ENCODE measurements at regions not wholly inside any gene's neighbourhood (a gene's known extent, or its start where the extent isn't known, plus 50 kb on each side); places are given as distances from the start of the nearest gene placed in this dataset.
A peak's percentile ranks its signal among the peaks of the same experiment; 100 is the strongest.

DNA sequence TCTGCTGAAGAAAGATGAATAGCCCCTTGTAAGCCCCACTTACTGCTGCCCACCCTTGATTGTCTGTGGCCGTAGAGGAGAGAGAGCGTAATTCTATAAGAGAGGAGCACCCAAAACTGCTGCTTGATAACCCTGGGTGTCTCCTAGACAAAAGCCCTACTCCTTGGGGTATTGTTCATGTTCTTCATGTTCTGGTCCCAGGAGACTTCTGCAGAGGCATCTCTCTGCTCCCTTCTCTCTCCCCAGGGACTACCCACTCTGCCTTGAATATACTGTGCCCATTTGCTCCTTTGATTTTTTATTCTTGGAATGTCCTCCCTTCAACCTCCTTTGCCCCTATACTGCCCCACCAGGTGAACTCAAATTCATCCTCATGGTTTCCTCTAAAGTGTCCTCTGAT lies 417.8 kb upstream of the CADM1 start:
- DNase-seq (ENCODE audit: low read depth in 1 of 2, low spot score in 2 of 2): no peak
- H3K4me1 ChIP-seq (replicated peaks): peaks cover 16% of the 10 kb centered on the region
- no peaks in the 10 kb centered on the region for H3K9me3 ChIP-seq (replicated peaks)
- H3K27me3 ChIP-seq (replicated peaks): no peaks in the 10 kb centered on the region
- no peak overlapping the region for H3K4me3 ChIP-seq
- H3K27ac ChIP-seq: no peak overlapping the region
- H3K36me3 ChIP-seq: no peaks in the 10 kb centered on the region

DNA sequence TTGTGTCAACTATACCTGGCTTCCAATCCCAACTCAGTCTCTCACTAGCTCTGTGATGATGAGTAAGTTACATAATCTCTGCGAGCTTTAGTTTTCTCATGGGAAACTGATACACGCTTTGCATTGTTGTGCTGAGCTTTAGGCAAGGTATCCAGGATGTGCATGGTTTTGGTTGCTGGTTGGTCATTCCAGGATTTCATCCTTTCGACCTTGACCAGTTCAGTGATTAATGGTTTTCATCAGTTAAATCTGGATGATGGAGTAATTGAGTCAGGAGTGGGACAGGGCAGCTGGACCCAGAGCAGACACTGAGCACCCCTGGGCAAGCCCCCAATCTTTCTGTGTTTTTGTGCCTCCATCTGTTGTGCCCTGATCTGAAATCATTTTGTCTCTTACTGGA lies 417.3 kb upstream of the CADM1 start:
- H3K27me3 ChIP-seq (replicated peaks): no peaks in the 10 kb centered on the region
- DNase-seq (ENCODE audit: low read depth in 1 of 2, low spot score in 2 of 2): no peak
- no peaks in the 10 kb centered on the region for H3K36me3 ChIP-seq
- no peaks in the 10 kb centered on the region for H3K9me3 ChIP-seq (replicated peaks)
- no peak overlapping the region for H3K4me3 ChIP-seq
- peaks cover 16% of the 10 kb centered on the region for H3K4me1 ChIP-seq (replicated peaks)
- no peak overlapping the region for H3K27ac ChIP-seq

DNA sequence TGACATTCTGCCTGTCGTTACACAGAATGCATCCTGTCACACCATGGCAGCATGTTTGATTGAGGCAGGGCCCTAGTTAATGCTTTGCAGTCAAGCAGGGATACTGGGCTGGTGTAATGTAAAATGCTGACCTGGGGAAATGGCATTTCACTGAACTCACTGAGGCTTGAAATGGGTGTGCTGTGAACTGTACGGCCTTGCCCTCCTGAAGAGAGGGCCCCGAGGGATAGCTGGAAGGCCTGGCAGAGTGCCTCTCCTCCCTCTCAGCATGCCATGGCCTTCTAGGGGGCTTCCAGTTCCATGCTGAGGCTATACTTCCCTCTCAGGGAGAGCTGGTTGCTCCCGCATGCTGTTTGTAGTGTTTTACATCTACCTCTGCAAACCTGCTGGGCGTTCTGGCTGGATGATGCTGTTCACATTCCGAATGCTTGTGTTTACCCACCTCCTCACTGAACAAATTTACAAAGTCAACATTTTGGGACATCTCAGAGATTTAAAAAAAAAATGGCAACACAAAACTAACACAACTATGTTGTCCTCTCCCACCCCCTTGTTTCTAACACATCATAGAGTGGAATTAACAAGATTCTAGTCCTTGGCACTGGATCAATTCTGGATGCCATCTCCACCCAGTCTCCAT lies 416.7 kb upstream of the CADM1 start:
- peaks cover 16% of the 10 kb centered on the region for H3K4me1 ChIP-seq (replicated peaks)
- no peaks in the 10 kb centered on the region for H3K27me3 ChIP-seq (replicated peaks)
- no peak overlapping the region for H3K27ac ChIP-seq
- H3K4me3 ChIP-seq: no peak overlapping the region
- H3K36me3 ChIP-seq: no peaks in the 10 kb centered on the region
- no peak for DNase-seq (ENCODE audit: low read depth in 1 of 2, low spot score in 2 of 2)
- H3K9me3 ChIP-seq (replicated peaks): no peaks in the 10 kb centered on the region

- Histone ChIP-seq H3K27ac (peak overlapping the region; percentile 53; the same call in 1 of the 2 replicates), H3K9me3 (replicated peaks) (no peaks in the 10 kb centered on the region), H3K4me1 (replicated peaks) (peaks cover 16% of the 10 kb centered on the region), H3K27me3 (replicated peaks) (no peaks in the 10 kb centered on the region), H3K36me3 (no peaks in the 10 kb centered on the region), H3K4me3 (no peak overlapping the region)
- peak in 1 of 2 experiments; percentile 25 for DNase-seq (ENCODE audit: low read depth in 1 of 2, low spot score in 2 of 2)
Measured at GRCh38 chr11:115920092-115920461, 415.9 kb upstream of the CADM1 start.

DNA sequence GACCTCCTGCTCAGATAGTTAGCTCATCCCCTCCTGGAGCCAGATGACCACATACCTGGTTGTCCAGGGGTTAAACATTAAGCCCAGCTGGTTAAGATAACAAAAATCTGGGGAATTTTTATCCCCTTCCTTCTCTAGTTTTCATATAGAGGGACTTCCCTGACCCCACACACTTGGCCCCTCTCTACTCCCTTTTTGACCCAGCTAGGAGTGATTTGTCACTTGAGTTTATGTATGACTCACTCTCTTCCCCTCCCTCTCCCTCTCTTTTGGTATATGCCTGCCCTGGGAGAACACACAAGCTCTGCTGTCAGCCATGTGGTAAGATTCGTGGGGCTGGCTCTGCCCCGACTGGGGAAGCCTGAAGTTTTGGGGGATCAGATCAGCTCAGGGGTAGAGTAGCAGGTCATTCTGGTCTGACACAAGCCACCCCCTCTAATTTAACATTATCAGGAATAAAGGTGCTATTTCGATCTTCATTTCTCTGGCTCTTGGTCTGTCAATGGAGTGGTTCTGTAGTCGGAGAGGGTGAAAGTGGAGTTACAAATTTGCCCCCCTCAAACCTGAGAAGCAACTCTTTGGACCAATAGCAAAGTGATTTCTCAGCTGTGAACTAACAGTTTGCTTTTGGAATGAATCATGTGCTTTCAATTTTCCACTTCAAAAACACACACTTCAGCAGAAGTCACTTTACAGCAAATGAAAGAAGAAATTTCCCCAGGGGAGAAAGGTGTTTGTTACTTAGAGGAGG lies 415.3 kb upstream of the CADM1 start:
- H3K9me3 ChIP-seq (replicated peaks): no peaks in the 10 kb centered on the region

GRCh38 chr11:115918576-115918975 lies 414.4 kb upstream of the CADM1 start:
- no peak for DNase-seq (ENCODE audit: low read depth in 1 of 2, low spot score in 2 of 2)
- no peaks in the 10 kb centered on the region for H3K27me3 ChIP-seq (replicated peaks)
- H3K27ac ChIP-seq: no peak overlapping the region
- H3K9me3 ChIP-seq (replicated peaks): no peaks in the 10 kb centered on the region
- no peak overlapping the region for H3K4me3 ChIP-seq
- peaks cover 16% of the 10 kb centered on the region for H3K4me1 ChIP-seq (replicated peaks)
- H3K36me3 ChIP-seq: no peaks in the 10 kb centered on the region

More for the DNA sequence above, 415.3 kb upstream of the CADM1 start:
- Histone ChIP-seq H3K4me3 (no peak overlapping the region), H3K27me3 (replicated peaks) (no peaks in the 10 kb centered on the region), H3K4me1 (replicated peaks) (peaks cover 16% of the 10 kb centered on the region), H3K36me3 (no peaks in the 10 kb centered on the region), H3K27ac (peak overlapping the region; percentile 53)
- DNase-seq (ENCODE audit: low read depth in 1 of 2, low spot score in 2 of 2): peak; percentile 44 to 64

- peaks cover 16% of the 10 kb centered on the region for H3K4me1 ChIP-seq (replicated peaks)
- no peaks in the 10 kb centered on the region for H3K27me3 ChIP-seq (replicated peaks)
- no peaks in the 10 kb centered on the region for H3K9me3 ChIP-seq (replicated peaks)
- H3K36me3 ChIP-seq: no peaks in the 10 kb centered on the region
- DNase-seq (ENCODE audit: low read depth in 1 of 2, low spot score in 2 of 2): no peak
- H3K4me3 ChIP-seq: no peak overlapping the region
- H3K27ac ChIP-seq: no peak overlapping the region
Measured at GRCh38 chr11:115916608-115917007, 412.4 kb upstream of the CADM1 start.

DNA sequence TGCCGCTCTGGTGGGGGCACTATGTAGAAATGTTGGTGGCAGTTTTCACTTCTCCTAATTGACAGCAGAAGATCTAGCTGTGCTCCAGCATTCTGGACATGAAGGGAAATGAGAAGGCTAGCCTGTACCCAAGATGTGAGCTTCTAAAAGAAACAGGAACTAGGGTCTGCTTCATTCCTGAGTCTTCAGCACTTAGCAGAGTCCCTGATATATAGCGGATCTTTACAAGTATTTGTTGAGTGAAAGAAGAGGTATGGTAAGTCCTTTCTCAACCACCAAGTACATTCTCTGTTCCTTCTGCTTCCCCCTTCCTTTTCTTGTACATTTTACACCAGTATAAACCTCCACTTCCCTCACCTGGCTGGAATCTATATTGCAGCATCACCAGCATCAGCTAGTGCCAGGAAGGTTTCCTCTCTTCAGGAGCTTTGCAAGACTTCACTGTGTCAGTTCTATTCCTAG lies 408.3 kb upstream of the CADM1 start:
- Histone ChIP-seq H3K4me3 (no peak overlapping the region), H3K9me3 (replicated peaks) (no peaks in the 10 kb centered on the region), H3K27me3 (replicated peaks) (no peaks in the 10 kb centered on the region), H3K36me3 (no peaks in the 10 kb centered on the region), H3K4me1 (replicated peaks) (no peaks in the 10 kb centered on the region; the same call in 1 of the 2 replicates), H3K27ac (no peak overlapping the region)
- no peak for DNase-seq (ENCODE audit: low read depth in 1 of 2, low spot score in 2 of 2)

GRCh38 chr11:115911613-115912346 lies 407.6 kb upstream of the CADM1 start:
- Histone ChIP-seq H3K9me3 (replicated peaks) (no peaks in the 10 kb centered on the region), H3K27ac (no peak overlapping the region), H3K36me3 (no peaks in the 10 kb centered on the region), H3K4me3 (no peak overlapping the region), H3K4me1 (replicated peaks) (no peaks in the 10 kb centered on the region; the same call in 1 of the 2 replicates), H3K27me3 (replicated peaks) (no peaks in the 10 kb centered on the region)
- no peak for DNase-seq (ENCODE audit: low read depth in 1 of 2, low spot score in 2 of 2)

DNA sequence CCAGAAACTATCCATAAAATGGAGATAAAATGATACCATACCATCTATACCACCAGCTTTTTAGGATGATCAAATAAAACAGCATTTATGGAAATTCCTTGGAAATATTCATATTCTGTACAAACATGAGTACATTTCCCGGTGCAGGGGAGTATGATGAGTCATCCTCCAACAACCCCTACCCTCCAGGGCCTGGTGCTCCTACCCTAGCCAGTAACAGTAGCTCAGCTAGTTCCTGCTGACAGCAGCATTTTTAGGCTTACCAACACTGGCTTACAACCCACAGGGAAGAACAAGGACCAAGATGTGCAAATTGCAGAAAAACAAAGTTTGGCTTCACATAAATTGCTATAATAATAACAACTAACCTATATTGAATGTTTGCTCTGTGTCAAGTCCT lies 406.2 kb upstream of the CADM1 start:
- DNase-seq (ENCODE audit: low read depth in 1 of 2, low spot score in 2 of 2): no peak
- no peaks in the 10 kb centered on the region for H3K27me3 ChIP-seq (replicated peaks)
- no peaks in the 10 kb centered on the region; the same call in 1 of the 2 replicates for H3K4me1 ChIP-seq (replicated peaks)
- no peaks in the 10 kb centered on the region for H3K36me3 ChIP-seq
- no peaks in the 10 kb centered on the region for H3K9me3 ChIP-seq (replicated peaks)
- no peak overlapping the region for H3K4me3 ChIP-seq
- no peak overlapping the region for H3K27ac ChIP-seq

DNA sequence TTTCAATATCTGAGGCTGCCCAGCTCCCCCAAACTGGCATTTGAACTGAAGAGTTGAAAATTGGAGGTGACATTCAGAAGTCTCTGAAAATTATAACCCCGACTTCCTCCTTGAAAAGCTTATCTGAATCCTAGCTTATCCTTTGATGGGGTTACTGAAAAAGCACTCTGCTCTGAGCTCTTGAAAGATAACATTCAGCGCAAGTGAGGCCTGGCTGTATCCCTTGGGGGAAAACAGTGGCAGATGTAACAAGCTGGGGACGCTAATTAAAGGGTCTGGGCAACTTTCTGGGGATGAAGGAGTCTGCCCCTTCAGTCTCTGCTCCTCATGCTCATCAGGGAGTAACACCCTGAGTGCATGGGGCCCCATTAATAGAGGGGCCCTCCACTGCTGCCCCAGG lies 402.0 kb upstream of the CADM1 start:
- H3K9me3 ChIP-seq (replicated peaks): no peaks in the 10 kb centered on the region
- DNase-seq (ENCODE audit: low read depth in 1 of 2, low spot score in 2 of 2): no peak
- no peaks in the 10 kb centered on the region; the same call in 1 of the 2 replicates for H3K4me1 ChIP-seq (replicated peaks)
- no peak overlapping the region for H3K4me3 ChIP-seq
- H3K27me3 ChIP-seq (replicated peaks): no peaks in the 10 kb centered on the region
- H3K36me3 ChIP-seq: no peaks in the 10 kb centered on the region
- no peak overlapping the region for H3K27ac ChIP-seq

DNA sequence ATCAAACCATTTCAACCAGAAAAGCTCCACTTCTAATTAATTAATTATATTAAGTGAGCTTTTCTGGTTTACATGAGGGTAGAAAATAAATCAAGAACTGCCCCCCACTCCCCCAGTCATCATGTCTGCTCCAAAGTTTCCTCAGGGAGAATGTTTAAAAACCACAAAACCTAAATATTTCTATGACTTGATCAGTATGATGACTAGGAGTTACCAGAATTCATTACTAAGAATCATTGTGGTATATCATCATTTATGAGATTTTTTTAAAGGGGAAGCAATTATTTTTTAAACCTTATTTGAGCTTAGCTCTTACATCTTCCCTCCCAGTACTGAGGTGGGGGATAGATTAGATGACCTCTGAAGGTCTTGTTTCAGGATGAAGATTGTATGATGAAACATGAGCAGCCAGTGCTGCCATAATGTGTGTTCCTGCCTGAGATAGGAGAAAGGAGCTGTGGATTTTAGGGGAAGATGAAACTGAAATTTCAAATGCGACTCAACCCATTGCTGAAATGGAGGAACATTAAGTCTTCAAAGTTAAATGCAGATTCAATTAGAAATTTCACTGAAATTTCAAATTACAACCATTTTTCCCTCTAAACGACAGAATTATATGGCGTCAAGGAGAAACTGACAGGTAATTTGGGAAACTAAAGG lies 401.3 kb upstream of the CADM1 start:
- H3K27ac ChIP-seq: no peak overlapping the region
- no peaks in the 10 kb centered on the region for H3K27me3 ChIP-seq (replicated peaks)
- H3K4me3 ChIP-seq: no peak overlapping the region
- no peak for DNase-seq (ENCODE audit: low read depth in 1 of 2, low spot score in 2 of 2)
- H3K9me3 ChIP-seq (replicated peaks): no peaks in the 10 kb centered on the region
- H3K4me1 ChIP-seq (replicated peaks): no peaks in the 10 kb centered on the region; the same call in 1 of the 2 replicates
- no peaks in the 10 kb centered on the region for H3K36me3 ChIP-seq

- Histone ChIP-seq H3K27me3 (replicated peaks) (no peaks in the 10 kb centered on the region), H3K36me3 (no peaks in the 10 kb centered on the region), H3K4me1 (replicated peaks) (no peaks in the 10 kb centered on the region), H3K9me3 (replicated peaks) (no peaks in the 10 kb centered on the region), H3K27ac (no peak overlapping the region), H3K4me3 (no peak overlapping the region)
- DNase-seq (ENCODE audit: low read depth in 1 of 2, low spot score in 2 of 2): no peak
Measured at GRCh38 chr11:115903179-115903578, 399.0 kb upstream of the CADM1 start.

Measured in SJSA1 (cell line).